Esophagus (tissue), 2 donors: ENCODE measurements at regions not wholly inside any gene's neighbourhood (a gene's known extent, or its start where the extent isn't known, plus 50 kb on each side); places are given as distances from the start of the nearest gene placed in this dataset.
"Not testable (repeated sequence)": the region's sequence is repeated elsewhere in the genome, so short reads cannot be mapped to it uniquely, and the experiment has no call there.

Experiments used
- H3K27ac ChIP-seq, 2 donors: one replicate each; pipeline ENCODE4 v1.5.1; 2013; ENCODE audit warnings: low read depth in 2 of 2, mild to moderate bottlenecking in 2 of 2, inconsistent platforms in 1 of 2, low read length in 1 of 2, moderate library complexity in 1 of 2
- H3K27me3 ChIP-seq, 2 donors: one replicate each; pipeline ENCODE4 v1.6.1; 2013; ENCODE audit warnings: low read length in 2 of 2, control low read depth in 1 of 2, mild to moderate bottlenecking in 1 of 2; ENCODE audit not compliant: insufficient read depth in 2 of 2, control insufficient read depth in 1 of 2
- H3K36me3 ChIP-seq, 2 donors: one replicate each; pipeline ENCODE4 v1.6.1; 2013; ENCODE audit warnings: low read length in 1 of 2; ENCODE audit not compliant: control insufficient read depth in 2 of 2, insufficient read depth in 2 of 2
- H3K4me1 ChIP-seq, 2 donors: one replicate each; pipeline ENCODE4 v1.6.1; 2013; ENCODE audit warnings: low read length in 1 of 2; ENCODE audit not compliant: control insufficient read depth in 2 of 2, insufficient read depth in 2 of 2
- H3K4me3 ChIP-seq, 2 donors: one replicate each; pipeline ENCODE4 v1.5.1; 2013; ENCODE audit warnings: low read length in 2 of 2, mild to moderate bottlenecking in 2 of 2, low read depth in 1 of 2, moderate library complexity in 1 of 2
- H3K9me3 ChIP-seq, 2 donors: one replicate each; pipeline ENCODE4 v1.6.1; 2013; ENCODE audit warnings: mild to moderate bottlenecking in 2 of 2, low read depth in 1 of 2, low read length in 1 of 2, moderate library complexity in 1 of 2; ENCODE audit not compliant: control insufficient read depth in 2 of 2, insufficient read depth in 1 of 2
- WGBS, 2 donors: extraction: QIAGEN DNeasy Blood & Tissue Kit; methylation state at CpG; one replicate each; pipeline ENCODE4 v1.1.7; 2013; 5-methylcytosine and 5-hydroxymethylcytosine counted together
- donor health status: healthy with polysubstance abuse.
- donor health status: Bipolar disorder and iron deficiency.

DNA sequence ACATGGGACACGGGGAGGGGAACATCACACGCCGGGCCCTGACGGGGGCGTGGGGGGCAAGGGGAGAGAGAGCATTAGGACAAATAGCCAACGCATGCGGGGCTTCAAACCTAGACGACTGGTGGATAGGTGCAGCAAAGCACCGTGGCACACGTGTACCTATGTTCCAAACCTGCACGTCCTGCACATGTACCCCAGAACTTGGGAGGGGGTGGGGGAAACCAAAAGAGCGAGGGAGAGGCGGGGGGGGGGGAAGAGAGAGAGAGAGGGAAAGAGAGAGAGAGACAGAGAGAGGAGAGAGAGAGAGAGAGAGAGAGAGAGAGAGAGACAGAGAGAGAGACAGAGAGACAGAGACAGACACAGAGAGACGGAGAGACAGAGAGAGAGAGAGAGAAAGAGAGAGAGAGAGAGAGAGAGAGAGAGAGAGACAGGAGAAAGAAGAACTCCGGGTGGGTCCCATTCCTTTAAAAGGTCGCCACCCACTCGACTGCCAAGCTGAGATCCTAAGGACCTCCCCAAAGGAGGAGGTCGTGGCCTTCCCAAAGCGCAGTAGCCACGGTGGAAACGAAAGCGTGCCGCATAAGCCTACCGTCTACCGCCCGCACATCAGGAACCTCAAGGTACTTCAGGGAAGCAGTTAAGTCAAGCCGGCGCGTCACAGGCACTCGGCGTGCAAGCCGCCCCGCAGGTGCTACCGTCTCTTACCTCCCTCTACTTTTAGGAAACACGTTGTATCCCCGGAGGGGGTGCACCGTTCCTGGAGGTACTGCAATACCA is 65.7 kb upstream of the RNU2-1 start:
- H3K4me1 ChIP-seq, H3K9me3 ChIP-seq, H3K4me3 ChIP-seq, H3K27ac ChIP-seq, H3K27me3 ChIP-seq, H3K36me3 ChIP-seq: not testable (repeated sequence)
- WGBS, 2 donors = no CpG with 5 or more reads among the region's 37 CpGs

DNA sequence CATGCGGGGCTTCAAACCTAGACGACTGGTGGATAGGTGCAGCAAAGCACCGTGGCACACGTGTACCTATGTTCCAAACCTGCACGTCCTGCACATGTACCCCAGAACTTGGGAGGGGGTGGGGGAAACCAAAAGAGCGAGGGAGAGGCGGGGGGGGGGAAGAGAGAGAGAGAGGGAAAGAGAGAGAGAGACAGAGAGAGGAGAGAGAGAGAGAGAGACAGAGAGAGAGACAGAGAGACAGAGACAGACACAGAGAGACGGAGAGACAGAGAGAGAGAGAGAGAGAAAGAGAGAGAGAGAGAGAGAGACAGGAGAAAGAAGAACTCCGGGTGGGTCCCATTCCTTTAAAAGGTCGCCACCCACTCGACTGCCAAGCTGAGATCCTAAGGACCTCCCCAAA is 55.9 kb upstream of the RNU2-1 start:
- H3K27ac ChIP-seq, H3K4me3 ChIP-seq, H3K9me3 ChIP-seq, H3K27me3 ChIP-seq, H3K4me1 ChIP-seq, H3K36me3 ChIP-seq: not testable (repeated sequence)
- WGBS, 2 donors = no CpG with 5 or more reads among the region's 11 CpGs

DNA sequence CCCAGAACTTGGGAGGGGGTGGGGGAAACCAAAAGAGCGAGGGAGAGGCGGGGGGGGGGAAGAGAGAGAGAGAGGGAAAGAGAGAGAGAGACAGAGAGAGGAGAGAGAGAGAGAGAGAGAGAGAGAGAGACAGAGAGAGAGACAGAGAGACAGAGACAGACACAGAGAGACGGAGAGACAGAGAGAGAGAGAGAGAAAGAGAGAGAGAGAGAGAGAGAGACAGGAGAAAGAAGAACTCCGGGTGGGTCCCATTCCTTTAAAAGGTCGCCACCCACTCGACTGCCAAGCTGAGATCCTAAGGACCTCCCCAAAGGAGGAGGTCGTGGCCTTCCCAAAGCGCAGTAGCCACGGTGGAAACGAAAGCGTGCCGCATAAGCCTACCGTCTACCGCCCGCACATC is 49.8 kb upstream of the RNU2-1 start:
- not testable (repeated sequence) for H3K27me3 ChIP-seq, H3K4me1 ChIP-seq, H3K4me3 ChIP-seq, H3K36me3 ChIP-seq, H3K9me3 ChIP-seq, H3K27ac ChIP-seq
- WGBS, 2 donors = 0% methylated on average over 1 of the region's 15 CpGs; no CpG with 5 or more reads in 1 of the 2 donors
